ENCODE measurements at regions not wholly inside any gene's neighbourhood (a gene's known extent, or its start where the extent isn't known, plus 50 kb on each side); places are given as distances from the start of the nearest gene placed in this dataset.

DNA sequence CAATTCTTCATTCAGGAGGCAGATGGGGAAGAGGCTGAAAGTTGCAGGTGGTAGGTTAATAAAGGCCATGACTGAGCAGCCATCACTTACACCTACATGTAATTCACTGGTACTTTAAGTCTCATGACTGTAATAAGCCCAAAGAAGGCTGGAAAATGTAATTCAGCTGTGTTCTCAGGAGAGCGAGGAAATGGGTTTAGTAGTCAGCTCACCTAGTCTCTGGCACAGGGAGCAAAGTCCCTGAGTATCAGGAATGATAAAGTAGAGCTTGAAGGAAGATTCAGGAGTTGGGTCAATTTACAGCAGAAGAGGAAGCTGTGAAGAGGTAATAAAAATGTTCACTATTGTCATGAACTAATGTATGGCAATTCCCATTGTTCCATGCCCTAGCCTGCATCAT, 393.4 kb upstream of the KAZN start:
- Mint-ChIP-seq H3K4me3 (no peak overlapping the region), H3K27me3 (ENCODE audit: low read depth) (peaks cover 4% of the 10 kb centered on the region), H3K4me1 (no peaks in the 10 kb centered on the region), H3K27ac (no peak overlapping the region), H3K9me3 (peaks cover 3% of the 10 kb centered on the region), H3K36me3 (ENCODE audit: low read depth) (no peaks in the 10 kb centered on the region)
- TF ChIP-seq CTCF (IDR thresholded peaks at IDR 0.05; ENCODE audit: unreplicated experiment in 3 of 3): no peak

- TF ChIP-seq CTCF (IDR thresholded peaks at IDR 0.05; ENCODE audit: unreplicated experiment in 3 of 3): no peak
- Mint-ChIP-seq H3K27ac (no peak overlapping the region), H3K4me1 (no peaks in the 10 kb centered on the region), H3K9me3 (peaks cover 31% of the 10 kb centered on the region), H3K4me3 (no peak overlapping the region), H3K27me3 (ENCODE audit: low read depth) (no peaks in the 10 kb centered on the region), H3K36me3 (ENCODE audit: low read depth) (peaks cover 3% of the 10 kb centered on the region)
Measured at GRCh38 chr1:14215151-14215550, 383.3 kb upstream of the KAZN start.

GRCh38 chr1:14217384-14217783, 381.1 kb upstream of the KAZN start:
- Mint-ChIP-seq H3K4me3 (no peak overlapping the region), H3K36me3 (ENCODE audit: low read depth) (peaks cover 3% of the 10 kb centered on the region), H3K4me1 (no peaks in the 10 kb centered on the region), H3K9me3 (peaks cover 36% of the 10 kb centered on the region), H3K27ac (no peak overlapping the region), H3K27me3 (ENCODE audit: low read depth) (no peaks in the 10 kb centered on the region)
- TF ChIP-seq CTCF (IDR thresholded peaks at IDR 0.05; ENCODE audit: unreplicated experiment in 3 of 3): no peak

DNA sequence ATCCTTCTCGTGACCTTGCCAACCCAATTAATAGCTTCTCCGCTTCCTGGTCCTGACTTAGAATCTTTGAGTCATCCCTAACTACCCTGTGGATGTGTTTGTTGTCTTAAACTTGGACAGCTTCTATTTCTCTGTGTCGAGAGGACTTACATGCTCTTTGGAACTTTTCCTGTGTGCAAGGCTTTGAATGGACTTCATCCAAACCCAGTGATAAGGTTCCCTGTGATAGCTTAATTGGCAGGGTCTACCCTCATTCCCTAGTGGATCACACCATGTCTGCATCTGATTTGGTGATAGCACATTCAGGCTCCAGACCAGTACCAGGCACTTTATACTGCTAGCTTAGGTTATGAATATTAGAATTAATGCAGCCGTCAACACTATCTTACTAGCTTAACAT, 378.2 kb upstream of the KAZN start:
- TF ChIP-seq CTCF (IDR thresholded peaks at IDR 0.05; ENCODE audit: unreplicated experiment in 3 of 3): no peak
- Mint-ChIP-seq H3K27ac (no peak overlapping the region), H3K4me3 (no peak overlapping the region), H3K9me3 (peaks cover 30% of the 10 kb centered on the region), H3K4me1 (no peaks in the 10 kb centered on the region), H3K27me3 (ENCODE audit: low read depth) (no peaks in the 10 kb centered on the region), H3K36me3 (ENCODE audit: low read depth) (peaks cover 3% of the 10 kb centered on the region)

- Mint-ChIP-seq H3K27ac (no peak overlapping the region), H3K4me1 (no peaks in the 10 kb centered on the region), H3K36me3 (ENCODE audit: low read depth) (peaks cover 3% of the 10 kb centered on the region), H3K9me3 (peaks cover 31% of the 10 kb centered on the region), H3K27me3 (ENCODE audit: low read depth) (no peaks in the 10 kb centered on the region), H3K4me3 (no peak overlapping the region)
- no peak for TF ChIP-seq CTCF (IDR thresholded peaks at IDR 0.05; ENCODE audit: unreplicated experiment in 3 of 3)
Measured at GRCh38 chr1:14220811-14221210, 377.7 kb upstream of the KAZN start.

GRCh38 chr1:14222086-14222485, 376.4 kb upstream of the KAZN start:
- peaks cover 27% of the 10 kb centered on the region for H3K9me3 Mint-ChIP-seq
- no peaks in the 10 kb centered on the region for H3K4me1 Mint-ChIP-seq
- no peaks in the 10 kb centered on the region for H3K27me3 Mint-ChIP-seq (ENCODE audit: low read depth)
- no peaks in the 10 kb centered on the region for H3K36me3 Mint-ChIP-seq (ENCODE audit: low read depth)
- no peak for TF ChIP-seq CTCF (IDR thresholded peaks at IDR 0.05; ENCODE audit: unreplicated experiment in 3 of 3)
- H3K4me3 Mint-ChIP-seq: no peak overlapping the region
- no peak overlapping the region for H3K27ac Mint-ChIP-seq
